ENCODE measurements at regions not wholly inside any gene's neighbourhood (a gene's known extent, or its start where the extent isn't known, plus 50 kb on each side); places are given as distances from the start of the nearest gene placed in this dataset.

DNA sequence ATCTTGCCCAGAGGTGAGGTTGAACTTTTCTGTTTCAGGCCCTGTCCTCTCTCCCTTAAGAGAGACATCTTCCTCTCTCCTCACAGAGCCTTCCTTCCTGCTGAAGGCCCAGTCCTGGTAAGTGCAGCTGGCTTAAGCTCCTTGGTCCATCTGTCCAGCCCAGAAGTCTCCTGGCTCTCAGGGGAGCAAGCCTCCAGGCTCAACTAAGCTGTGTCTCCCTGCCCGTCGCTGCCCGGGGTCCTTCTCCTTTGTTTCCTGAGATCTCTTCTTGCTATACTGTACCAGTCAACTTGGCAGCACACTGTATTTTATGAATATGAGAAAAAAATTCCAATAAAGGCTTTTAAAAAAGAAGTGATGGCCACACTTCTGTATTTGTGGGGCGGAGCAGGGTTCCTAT lies 77.4 kb downstream of the KCNF1 start:
- TF ChIP-seq, protein P1, sequence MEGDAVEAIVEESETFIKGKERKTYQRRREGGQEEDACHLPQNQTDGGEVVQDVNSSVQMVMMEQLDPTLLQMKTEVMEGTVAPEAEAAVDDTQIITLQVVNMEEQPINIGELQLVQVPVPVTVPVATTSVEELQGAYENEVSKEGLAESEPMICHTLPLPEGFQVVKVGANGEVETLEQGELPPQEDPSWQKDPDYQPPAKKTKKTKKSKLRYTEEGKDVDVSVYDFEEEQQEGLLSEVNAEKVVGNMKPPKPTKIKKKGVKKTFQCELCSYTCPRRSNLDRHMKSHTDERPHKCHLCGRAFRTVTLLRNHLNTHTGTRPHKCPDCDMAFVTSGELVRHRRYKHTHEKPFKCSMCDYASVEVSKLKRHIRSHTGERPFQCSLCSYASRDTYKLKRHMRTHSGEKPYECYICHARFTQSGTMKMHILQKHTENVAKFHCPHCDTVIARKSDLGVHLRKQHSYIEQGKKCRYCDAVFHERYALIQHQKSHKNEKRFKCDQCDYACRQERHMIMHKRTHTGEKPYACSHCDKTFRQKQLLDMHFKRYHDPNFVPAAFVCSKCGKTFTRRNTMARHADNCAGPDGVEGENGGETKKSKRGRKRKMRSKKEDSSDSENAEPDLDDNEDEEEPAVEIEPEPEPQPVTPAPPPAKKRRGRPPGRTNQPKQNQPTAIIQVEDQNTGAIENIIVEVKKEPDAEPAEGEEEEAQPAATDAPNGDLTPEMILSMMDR (IDR thresholded peaks at IDR 0.05) = no peak
- TF ChIP-seq POLR2A (IDR thresholded peaks at IDR 0.05) (no peak), EP300 (IDR thresholded peaks at IDR 0.05) (no peak)

Measured in gastroesophageal sphincter (tissue), 3 donors.